GM19239 (cell line): ENCODE measurements at regions not wholly inside any gene's neighbourhood (a gene's known extent, or its start where the extent isn't known, plus 50 kb on each side); places are given as distances from the start of the nearest gene placed in this dataset.

ENCODE experiments used
- DNase-seq: peaks from one replicate; pipeline ENCODE4 v3.0.0; 2011; ENCODE audit warnings: low spot score; ENCODE audit not compliant: insufficient read length
- FAIRE-seq: peaks from 2 replicates; lab custom pipeline; 2011; peaks lifted over from hg19 to GRCh38; lab: Jason Lieb, UNC

DNA sequence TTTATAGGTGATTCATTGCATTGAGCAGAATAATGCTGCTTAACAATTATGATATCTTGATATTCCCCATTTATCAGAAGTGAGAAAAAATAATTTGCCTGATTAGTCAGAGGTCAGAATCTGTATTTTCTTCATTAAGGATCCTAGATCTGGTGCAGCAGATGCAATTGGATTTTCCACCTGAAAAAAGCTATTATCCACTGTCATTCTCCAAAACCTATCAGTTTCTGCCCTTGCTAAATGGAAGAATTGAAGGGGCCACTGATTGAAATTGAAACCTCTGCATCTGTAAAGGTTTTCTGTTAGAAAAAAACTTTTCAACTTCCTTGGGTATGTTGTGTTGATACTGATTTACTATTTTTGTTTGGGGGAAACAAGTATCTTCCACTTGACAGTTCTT lies 636.0 kb upstream of the NDST4 start:
- no peak for DNase-seq
- no peak for FAIRE-seq

DNA sequence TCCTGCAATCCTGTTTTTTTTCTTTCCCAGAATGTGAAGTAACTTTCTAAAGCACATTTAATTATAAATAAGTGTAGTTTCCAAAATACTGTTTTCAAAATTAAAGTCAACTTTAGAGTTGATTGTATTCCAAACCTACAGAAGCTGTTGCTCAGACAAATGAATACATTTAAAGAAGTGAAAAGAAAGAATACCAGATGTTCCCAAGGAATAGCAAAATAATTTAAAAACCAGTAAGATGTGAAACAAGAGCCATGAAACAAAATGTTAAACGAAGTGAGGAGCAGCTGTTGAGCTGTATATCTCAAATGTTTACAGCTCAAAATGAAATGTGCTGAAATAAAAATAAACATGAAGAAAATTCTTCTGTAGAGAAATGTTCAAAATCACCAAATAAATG lies 627.4 kb upstream of the NDST4 start:
- FAIRE-seq: no peak

DNA sequence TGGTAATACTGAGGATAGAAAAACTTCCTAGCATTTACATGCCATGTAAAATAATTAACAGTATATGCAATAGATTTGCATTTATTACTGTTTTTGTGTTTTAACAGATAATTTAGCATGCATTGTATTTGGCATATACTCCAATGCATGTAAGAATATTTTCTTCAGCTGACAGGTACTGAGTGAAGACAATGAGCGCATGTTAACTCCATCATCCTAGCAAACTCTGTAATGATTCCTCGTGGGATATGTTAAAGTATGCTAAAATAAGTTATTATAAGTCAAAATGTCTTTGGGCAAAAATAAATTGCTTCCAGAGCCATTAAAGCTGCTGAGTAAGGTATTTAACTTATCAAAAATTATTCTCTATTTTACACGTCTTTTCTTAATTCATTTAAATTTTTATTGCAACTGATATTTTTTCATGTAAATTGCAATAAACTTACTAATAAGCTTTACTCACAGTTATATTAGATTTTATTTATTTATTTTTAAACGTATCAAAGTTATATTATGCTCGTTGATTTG lies 616.4 kb upstream of the NDST4 start:
- FAIRE-seq: no peak

More for the DNA sequence above, 627.4 kb upstream of the NDST4 start:
- DNase-seq: no peak

DNA sequence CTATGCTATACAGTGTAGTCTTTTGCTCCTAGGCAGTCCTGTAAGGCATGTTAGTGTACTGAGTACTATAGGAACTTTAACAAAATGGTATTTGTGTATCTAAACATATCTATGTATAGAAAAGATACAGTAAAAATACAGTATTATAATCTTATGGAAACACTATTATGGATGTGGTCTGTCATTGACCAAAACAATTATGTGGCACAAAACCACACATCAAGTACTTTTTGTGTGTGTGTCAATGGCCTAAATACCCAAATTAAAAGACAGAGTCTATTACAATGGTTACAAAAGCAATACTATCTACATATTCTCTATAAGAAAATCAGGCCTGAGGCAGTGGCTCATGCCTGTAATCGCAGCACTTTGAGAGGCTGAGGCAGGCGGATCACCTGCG lies 610.2 kb upstream of the NDST4 start:
- FAIRE-seq: no peak
- DNase-seq: no peak

More for the DNA sequence above, 616.4 kb upstream of the NDST4 start:
- no peak for DNase-seq

DNA sequence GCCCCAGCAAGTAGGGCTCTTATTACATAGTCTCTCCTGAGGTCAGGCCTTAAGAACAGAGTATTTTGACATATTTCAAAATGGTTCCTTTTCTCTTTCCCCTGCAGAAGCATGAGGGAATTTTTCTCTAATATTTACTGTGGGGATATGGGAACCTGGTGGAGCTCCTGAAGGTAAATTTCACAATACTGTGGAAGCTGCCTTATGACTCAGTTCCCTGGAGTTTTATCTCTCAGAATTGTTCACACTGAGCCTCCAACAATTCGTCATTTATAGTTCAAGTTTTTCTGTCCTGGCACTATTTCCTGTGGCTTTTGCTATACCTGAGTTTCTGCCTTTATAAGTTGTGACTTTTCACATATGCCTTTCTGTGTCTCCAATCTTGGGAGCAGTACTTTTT lies 607.2 kb upstream of the NDST4 start:
- DNase-seq: no peak
- no peak for FAIRE-seq

DNA sequence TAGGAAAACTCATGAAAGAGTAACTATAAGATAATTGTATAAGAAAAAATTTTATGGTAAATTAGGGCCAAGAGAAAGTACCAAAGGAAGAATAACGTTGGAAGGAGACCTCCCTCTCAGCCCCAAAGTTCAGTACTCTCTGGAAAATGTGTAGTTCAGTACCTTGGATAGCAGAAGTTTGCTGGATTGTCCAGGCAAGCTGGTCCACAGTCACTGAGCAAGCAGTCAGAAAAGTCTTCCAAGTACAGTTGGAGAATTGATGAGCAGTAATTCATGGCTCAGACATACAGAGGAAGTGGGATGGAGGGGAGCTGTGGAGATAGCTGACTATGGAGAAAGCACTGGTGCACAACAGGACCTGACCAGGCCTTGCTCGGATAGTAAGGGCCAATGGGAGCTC lies 598.2 kb upstream of the NDST4 start:
- FAIRE-seq: no peak
- no peak for DNase-seq

DNA sequence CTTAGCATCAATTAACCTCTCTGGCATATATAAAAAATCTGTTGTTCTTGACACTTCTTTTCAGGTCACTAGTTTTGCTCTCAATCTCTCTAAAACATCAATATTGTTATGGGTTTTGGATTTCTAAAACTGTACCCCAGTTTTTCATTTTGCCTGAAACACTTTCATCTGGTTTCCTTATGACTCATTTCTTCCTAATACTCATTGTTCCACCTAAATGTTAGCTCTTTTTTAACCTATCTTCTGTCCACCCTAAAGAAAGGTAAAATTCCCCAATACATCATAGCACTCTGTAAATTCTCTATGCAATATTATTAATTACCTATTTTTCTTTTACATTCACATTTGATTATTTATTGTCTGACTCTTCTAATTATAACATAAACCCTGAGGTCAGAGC lies 575.5 kb upstream of the NDST4 start:
- FAIRE-seq: no peak
- no peak for DNase-seq

DNA sequence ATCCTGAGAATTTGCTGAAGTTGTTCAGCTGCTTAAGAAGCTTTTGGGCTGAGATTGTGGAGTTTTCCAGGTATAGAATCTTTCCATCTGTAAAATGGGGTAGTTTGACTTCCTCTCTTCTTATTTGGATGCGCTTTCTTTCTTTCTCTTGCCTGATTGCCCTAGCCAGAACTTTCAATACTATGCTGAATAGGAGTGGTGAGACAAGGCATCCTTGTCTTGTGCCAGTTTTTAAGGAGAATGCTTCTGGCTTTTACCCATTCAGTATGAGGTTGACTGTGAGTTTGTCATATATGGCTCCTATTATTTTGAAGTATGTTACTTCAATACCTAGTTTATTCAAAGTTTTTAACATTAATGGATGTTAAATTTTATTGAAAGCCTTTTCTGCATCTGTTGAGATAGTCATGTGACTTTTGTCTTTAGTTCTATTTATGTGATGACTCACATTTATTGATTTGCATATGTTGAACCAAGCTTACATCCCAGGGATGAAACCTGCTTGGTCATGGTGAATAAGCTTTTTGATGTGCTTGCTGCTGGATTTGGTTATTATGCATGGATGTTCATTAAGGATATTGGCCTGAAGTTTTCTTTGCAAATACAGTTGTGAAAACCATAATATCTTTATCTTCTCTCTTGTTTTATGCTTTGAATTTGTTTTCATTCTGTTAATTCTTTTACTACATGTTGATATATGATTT lies 573.8 kb upstream of the NDST4 start:
- FAIRE-seq (no peak), DNase-seq (no peak)

DNA sequence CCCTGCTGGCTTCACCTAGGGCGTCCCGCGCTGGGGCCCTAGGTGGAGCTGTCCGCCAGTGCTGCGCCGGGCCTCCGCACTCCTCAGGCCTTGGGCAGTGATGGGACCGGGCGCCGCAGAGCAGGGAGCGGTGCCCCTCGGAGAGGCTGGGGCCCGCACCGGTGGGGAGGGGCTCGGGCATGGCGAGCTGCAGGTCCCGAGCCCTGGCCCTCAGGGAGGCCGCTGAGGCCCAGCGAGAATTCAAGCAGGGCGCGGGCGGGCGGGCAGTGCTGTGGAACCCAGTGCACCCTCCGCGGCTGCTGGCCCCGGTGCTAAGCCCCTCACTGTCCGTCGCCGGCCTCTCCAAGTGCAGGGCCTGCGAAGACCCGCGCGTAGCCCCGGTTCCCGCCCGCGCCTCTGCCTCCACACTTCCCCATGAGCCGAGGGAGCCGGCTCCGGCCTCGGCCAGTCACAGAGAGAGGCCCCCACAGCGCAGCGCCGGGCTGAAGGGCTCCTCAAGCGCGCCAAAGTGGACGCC lies 565.1 kb upstream of the NDST4 start:
- FAIRE-seq (no peak), DNase-seq (no peak)

DNA sequence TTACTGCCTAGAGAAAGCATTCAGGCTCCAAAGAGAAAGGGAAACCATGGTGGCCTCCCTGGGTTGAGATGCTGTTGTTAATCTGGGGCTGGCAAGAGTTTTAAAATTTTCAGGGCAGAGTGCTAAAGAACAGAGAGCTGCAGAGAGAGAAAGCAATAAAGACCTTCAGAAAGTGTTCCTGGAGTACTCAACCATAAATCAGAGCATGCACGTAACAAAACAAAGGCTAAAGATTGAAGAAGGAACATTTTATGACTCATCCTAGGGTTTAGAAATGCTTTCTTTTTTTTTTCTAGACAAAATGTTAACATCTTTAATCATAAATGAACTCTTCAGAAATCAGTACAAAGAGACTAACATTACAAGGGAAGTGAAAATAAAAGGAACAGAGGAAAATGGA lies 562.3 kb upstream of the NDST4 start:
- FAIRE-seq: no peak

DNA sequence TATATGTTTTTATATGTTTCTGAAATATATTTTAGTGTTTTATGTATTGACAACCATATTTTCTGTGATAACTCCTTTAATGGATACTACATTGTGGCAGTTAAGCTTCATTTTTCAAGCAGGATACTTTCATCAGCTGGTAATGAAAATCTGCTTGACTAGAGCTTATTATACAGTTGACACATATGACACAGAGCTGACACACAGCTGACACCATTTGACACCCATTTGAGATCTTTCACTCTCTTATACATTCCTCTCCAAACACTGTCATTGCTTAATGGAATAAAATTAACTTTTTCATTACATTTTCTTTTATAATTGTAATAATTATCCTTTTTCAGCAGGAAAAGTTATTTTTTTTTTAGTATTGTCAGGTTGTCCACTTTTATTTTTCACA lies 561.1 kb upstream of the NDST4 start:
- DNase-seq: no peak
- FAIRE-seq: no peak

More for the DNA sequence above, 562.3 kb upstream of the NDST4 start:
- DNase-seq: no peak

DNA sequence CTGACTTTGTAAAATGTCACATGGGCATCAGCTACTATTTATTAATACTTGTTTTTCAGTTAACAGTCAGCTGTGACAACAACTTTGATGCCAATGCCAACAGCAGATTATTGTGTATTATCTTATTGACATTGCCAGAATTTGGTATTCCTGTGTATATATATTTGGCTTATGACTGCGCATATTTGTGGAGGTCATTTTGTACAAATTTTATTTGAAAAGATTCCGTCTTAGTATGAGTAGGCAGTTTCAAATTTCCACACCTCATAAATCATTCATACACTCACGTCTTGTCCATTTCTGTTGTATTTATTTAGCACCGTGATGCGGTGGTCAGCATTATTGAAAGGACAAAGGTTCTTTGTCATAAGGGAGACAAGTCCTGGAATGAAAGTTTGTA lies 558.2 kb upstream of the NDST4 start:
- FAIRE-seq (no peak), DNase-seq (no peak)

DNA sequence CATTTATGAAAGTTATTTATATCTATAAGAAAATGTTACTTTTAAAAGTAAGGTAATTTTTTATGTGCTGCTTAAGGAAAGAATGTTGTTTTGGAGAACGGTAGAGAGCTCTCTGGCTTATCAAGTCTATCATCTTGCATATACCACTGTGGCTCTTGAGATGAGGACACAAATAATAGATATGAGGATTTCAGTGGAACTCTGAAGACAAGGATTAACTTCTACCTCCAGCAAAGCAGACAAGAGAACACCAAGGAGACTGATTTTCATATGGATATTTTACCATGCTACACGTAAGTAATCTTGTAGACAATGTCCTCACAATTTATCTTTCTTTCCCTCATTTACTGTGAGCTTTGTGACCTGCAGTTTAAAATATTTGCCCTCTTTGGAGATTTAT lies 557.5 kb upstream of the NDST4 start:
- DNase-seq (no peak), FAIRE-seq (no peak)

DNA sequence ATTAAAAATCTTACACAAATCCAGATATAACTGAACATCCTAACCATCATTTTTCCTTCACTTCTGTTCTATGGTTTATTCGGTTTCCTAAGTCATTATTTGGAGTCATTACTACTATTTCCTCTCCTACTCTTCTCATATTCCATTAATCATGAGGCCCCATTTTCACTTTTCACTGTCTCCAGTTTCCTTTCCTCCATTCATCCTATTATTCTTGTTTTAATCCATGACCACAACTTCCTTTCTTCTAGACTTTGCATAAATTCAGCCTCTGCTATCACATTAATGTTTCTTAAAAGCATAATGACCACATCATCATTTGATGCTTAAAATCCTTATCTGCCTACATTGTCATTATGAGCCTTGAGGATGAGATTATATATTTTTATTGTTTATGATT lies 555.0 kb upstream of the NDST4 start:
- FAIRE-seq (no peak), DNase-seq (no peak)

DNA sequence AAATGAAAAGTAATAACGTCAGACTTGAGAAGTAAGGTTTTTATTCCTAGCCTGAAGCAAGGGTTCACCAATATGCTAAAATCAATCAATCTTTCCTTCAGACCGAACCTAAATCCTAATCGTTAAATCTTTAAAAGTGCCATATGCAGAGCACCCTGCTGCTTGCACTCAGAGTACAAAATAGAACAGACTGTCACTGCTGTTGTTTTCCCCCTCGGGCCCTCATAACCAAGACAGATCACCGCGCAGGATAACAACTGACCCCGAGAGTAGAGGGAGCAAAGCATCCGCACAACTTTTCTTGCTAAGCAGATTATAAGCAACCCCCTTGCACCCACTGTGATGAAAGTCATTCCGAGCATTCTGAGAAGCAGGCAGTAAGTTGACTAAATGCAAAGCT lies 550.9 kb upstream of the NDST4 start:
- FAIRE-seq (no peak), DNase-seq (no peak)

DNA sequence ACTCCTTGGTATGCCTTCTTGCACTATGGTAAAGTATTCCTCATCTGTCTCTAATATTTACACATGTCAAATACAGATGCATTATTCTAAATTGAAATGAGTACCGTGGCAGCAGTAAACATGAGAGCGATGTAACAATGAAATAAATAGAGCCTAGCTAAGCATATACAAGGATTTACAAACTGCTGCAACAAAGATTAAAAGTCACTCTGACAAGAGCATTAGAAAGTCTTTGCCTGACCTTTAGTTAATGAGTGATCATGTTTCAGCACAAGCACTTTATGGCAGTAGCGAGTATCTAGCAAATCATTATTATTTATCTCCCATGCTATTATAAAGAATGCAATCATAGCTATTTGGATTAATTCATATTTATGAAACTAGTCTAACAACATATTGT lies 547.0 kb upstream of the NDST4 start:
- no peak for FAIRE-seq

DNA sequence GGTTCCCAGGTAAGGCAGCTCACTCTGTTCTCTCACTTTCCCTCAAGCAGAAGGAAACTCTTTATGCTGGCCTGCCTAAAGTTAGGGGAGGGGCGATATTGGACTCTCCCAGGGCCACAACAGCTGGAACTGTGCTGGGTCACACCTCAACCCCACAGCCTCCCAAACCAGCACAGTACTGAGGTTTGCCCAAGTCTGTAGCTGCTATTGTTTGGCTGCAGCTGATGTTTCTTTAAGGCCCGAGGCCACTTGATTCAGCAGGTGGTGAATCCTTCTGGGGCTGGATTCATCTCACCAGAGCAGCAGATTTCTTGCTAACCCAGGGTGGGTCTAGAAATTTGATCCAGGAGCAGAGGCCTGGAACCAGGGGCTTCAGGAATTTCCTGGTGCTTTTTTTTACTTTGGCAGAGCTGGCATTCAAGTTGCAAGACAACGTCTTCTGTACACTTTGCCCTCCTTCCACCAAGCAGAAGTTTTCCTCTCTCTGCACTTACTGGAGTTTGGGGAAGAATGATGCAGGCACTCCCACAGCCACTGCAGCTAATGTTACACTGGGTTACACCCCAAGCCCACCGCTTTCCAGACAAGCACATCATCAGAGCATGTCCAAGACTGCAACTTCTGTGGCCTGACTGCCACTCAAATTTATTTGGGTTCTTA lies 544.7 kb upstream of the NDST4 start:
- DNase-seq: no peak
- no peak for FAIRE-seq

More for the DNA sequence above, 547.0 kb upstream of the NDST4 start:
- DNase-seq: no peak

DNA sequence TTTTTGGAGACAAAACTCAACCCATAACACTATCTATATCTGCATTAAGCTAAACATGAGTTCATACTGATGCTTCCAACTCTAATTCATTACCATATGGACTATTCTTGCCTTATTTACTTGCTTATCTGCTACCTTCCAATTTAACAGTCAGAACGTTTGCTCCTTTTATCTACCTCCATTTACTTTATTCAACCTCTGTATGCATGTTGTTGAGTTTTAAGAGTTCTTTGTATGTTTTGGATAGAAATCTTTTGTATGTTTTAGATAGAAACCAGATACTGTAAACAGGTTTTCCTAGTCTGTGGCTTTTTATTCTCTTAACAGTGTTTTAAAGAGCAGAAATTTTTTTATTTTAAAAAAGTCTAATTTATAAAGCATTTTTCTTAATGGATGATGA lies 542.2 kb upstream of the NDST4 start:
- no peak for FAIRE-seq
- no peak for DNase-seq

DNA sequence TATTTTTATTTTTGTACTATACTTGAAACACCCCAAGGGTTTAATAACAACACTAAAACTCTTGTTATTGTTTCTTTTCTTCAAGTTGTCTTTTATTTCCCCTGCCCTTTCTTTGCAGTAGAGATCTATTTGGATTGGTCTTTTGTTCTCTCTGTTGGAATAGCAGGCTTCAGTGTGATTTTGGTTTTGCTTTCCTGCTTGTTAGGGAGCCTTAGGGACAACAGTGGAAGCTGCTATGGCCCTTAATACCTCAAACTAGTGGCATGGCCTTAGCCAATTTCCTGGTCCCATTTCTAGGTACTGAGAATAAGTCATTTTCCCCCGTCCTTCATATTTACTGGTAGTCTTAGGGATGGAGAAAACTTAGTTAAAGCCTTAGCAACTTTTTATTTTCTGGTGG lies 535.4 kb upstream of the NDST4 start:
- FAIRE-seq (no peak), DNase-seq (no peak)

DNA sequence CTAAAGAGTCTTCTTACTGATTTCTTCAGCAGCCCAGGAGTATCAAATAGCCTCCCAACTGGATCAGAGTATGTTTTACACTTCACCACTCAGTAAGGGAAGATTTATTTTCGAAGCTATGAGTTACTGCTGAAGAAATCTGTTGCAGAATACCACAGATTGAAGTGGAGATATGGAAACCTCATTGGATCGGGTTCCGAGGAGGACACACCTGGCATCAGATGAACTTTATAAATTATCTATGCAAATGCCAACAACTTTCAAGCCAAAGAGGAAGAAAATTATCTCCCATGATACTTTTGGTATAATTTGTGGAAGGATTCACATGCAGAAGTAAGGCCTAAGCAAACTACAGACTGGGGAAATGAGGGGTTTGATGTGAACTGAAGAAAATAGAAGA lies 515.9 kb upstream of the NDST4 start:
- no peak for FAIRE-seq

DNA sequence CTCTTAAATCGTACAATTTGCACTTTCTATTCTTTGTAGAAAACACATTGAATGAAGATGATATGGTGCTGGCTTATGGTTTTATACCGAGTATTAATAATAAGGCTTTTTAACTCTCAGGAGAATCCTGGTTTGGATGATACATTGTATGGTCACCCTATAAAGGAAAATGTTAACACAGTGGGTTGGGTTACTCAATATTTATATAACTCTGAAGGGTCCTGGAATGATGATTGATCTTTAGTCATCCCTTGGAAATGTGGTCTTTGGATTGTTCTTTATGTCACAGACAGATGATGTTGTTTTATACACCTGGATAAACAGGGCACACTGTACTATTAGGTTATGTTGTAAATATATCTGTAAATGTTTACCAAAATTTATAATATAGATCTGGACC lies 496.2 kb upstream of the NDST4 start:
- FAIRE-seq: no peak
- DNase-seq: no peak

More for the DNA sequence above, 515.9 kb upstream of the NDST4 start:
- DNase-seq: no peak

DNA sequence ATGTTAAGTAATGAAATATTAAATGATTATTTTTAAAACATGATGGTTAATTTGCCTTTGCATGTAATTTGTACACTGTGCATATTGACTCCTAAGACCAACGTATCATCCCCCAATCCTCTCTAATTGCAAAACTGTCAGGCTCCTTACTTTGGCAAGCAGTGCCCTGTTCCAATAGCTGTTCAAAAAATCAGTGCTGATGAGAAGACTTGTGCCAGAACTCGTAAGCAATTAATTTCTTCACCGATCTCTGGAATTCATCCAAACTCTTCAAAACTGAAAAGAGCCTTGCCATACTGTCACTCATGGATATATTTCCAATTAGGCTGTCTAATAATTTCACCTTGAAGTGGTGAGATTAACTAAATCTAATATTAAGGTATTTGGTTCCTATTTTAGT lies 493.9 kb upstream of the NDST4 start:
- FAIRE-seq (no peak), DNase-seq (no peak)
